ENCODE measurements at regions not wholly inside any gene's neighbourhood (a gene's known extent, or its start where the extent isn't known, plus 50 kb on each side); places are given as distances from the start of the nearest gene placed in this dataset.

GRCh38 chr11:123253911-123254310, 58.9 kb upstream of the CLMP start:
- no peak overlapping the region for H3K27ac ChIP-seq (ENCODE audit: insufficient read depth in 1 of 2, low read depth in 1 of 2, low read length in 2 of 2, poor library complexity in 1 of 2, severe bottlenecking in 2 of 2)
- no peak overlapping the region for H3K4me3 ChIP-seq (ENCODE audit: control insufficient read depth in 1 of 7, extremely low read depth in 1 of 7, insufficient read depth in 4 of 7, low read depth in 2 of 7, low read length in 6 of 7)
- ChIA-PET POLR2A (no interaction called here), CTCF (interaction anchor here (1.2 to 2.3 kb wide), 2 partner anchors 9 to 143 kb away, joined by 3 to 6 read pairs; no protein-coding TSS in a partner anchor)
- DNase-seq = no peak
- peaks cover 0 to 11% (median 8%) of the 10 kb centered on the region in 5 experiments for H3K9me3 ChIP-seq (ENCODE audit: control extremely low read depth in 1 of 5, control insufficient read depth in 4 of 5, insufficient read depth in 2 of 5, low read depth in 1 of 5, low read length in 4 of 5)
- H3K4me1 ChIP-seq (ENCODE audit: control extremely low read depth in 1 of 4, control insufficient read depth in 4 of 4, insufficient read depth in 4 of 4, low read length in 3 of 4) = no peaks in the 10 kb centered on the region
- H3K36me3 ChIP-seq (ENCODE audit: control insufficient read depth in 4 of 4, insufficient read depth in 4 of 4, low read length in 3 of 4) = no peaks in the 10 kb centered on the region
- H3K27me3 ChIP-seq (replicated peaks in 2 of 5; ENCODE audit: control insufficient read depth in 4 of 5, insufficient read depth in 5 of 5, low read length in 4 of 5) = no peaks in the 10 kb centered on the region
- no CpG with 5 or more reads among the region's 3 CpGs for WGBS (ENCODE audit: insufficient coverage)

GRCh38 chr11:123253223-123253622, 58.2 kb upstream of the CLMP start:
- POLR2A ChIA-PET = no interaction called here

GRCh38 chr11:123251657-123252344, 56.8 kb upstream of the CLMP start:
- 94% methylated on average over 3 of the region's 7 CpGs for WGBS (ENCODE audit: insufficient coverage)
- Histone ChIP-seq H3K4me1 (ENCODE audit: control extremely low read depth in 1 of 4, control insufficient read depth in 4 of 4, insufficient read depth in 4 of 4, low read length in 3 of 4) (peaks cover 0 to 3% (median 2%) of the 10 kb centered on the region in 4 experiments), H3K9me3 (ENCODE audit: control extremely low read depth in 1 of 5, control insufficient read depth in 4 of 5, insufficient read depth in 2 of 5, low read depth in 1 of 5, low read length in 4 of 5) (no peaks in the 10 kb centered on the region), H3K36me3 (ENCODE audit: control insufficient read depth in 4 of 4, insufficient read depth in 4 of 4, low read length in 3 of 4) (no peaks in the 10 kb centered on the region), H3K27ac (ENCODE audit: insufficient read depth in 1 of 2, low read depth in 1 of 2, low read length in 2 of 2, poor library complexity in 1 of 2, severe bottlenecking in 2 of 2) (no peak overlapping the region), H3K27me3 (replicated peaks in 2 of 5; ENCODE audit: control insufficient read depth in 4 of 5, insufficient read depth in 5 of 5, low read length in 4 of 5) (no peaks in the 10 kb centered on the region), H3K4me3 (ENCODE audit: control insufficient read depth in 1 of 7, extremely low read depth in 1 of 7, insufficient read depth in 4 of 7, low read depth in 2 of 7, low read length in 6 of 7) (no peak overlapping the region)
- POLR2A ChIA-PET = no interaction called here
- DNase-seq = no peak
- CTCF ChIA-PET = interaction anchor here (0.8 to 3.8 kb wide), 9 partner anchors 10 to 149 kb away, joined by 3 to 15 read pairs (median 4); no protein-coding TSS in a partner anchor

More at GRCh38 chr11:123253223-123253622, 58.2 kb upstream of the CLMP start:
- CTCF ChIA-PET = interaction anchor here (1.2 to 2.3 kb wide), 2 partner anchors 10 to 143 kb away, joined by 3 to 6 read pairs; no protein-coding TSS in a partner anchor
- H3K9me3 ChIP-seq (ENCODE audit: control extremely low read depth in 1 of 5, control insufficient read depth in 4 of 5, insufficient read depth in 2 of 5, low read depth in 1 of 5, low read length in 4 of 5) = peaks cover 0 to 5% (median 3%) of the 10 kb centered on the region in 5 experiments
- no peaks in the 10 kb centered on the region for H3K4me1 ChIP-seq (ENCODE audit: control extremely low read depth in 1 of 4, control insufficient read depth in 4 of 4, insufficient read depth in 4 of 4, low read length in 3 of 4)
- H3K4me3 ChIP-seq (ENCODE audit: control insufficient read depth in 1 of 7, extremely low read depth in 1 of 7, insufficient read depth in 4 of 7, low read depth in 2 of 7, low read length in 6 of 7) = no peak overlapping the region
- 93% methylated on average over 4 of the region's 8 CpGs for WGBS (ENCODE audit: insufficient coverage)
- H3K36me3 ChIP-seq (ENCODE audit: control insufficient read depth in 4 of 4, insufficient read depth in 4 of 4, low read length in 3 of 4) = no peaks in the 10 kb centered on the region
- H3K27me3 ChIP-seq (replicated peaks in 2 of 5; ENCODE audit: control insufficient read depth in 4 of 5, insufficient read depth in 5 of 5, low read length in 4 of 5) = no peaks in the 10 kb centered on the region
- no peak for DNase-seq
- H3K27ac ChIP-seq (ENCODE audit: insufficient read depth in 1 of 2, low read depth in 1 of 2, low read length in 2 of 2, poor library complexity in 1 of 2, severe bottlenecking in 2 of 2) = no peak overlapping the region

GRCh38 chr11:123250892-123251656, 56.0 kb upstream of the CLMP start:
- H3K4me3 ChIP-seq (ENCODE audit: control insufficient read depth in 1 of 7, extremely low read depth in 1 of 7, insufficient read depth in 4 of 7, low read depth in 2 of 7, low read length in 6 of 7) = no peak overlapping the region
- H3K27ac ChIP-seq (ENCODE audit: insufficient read depth in 1 of 2, low read depth in 1 of 2, low read length in 2 of 2, poor library complexity in 1 of 2, severe bottlenecking in 2 of 2) = no peak overlapping the region
- ChIA-PET POLR2A (no interaction called here), CTCF (interaction anchor here (1.0 to 3.8 kb wide), 8 partner anchors 10 to 148 kb away, joined by 3 to 15 read pairs (median 4); no protein-coding TSS in a partner anchor)
- WGBS (ENCODE audit: insufficient coverage) = 90% methylated on average over 10 of the region's 11 CpGs
- no peak for DNase-seq
- no peaks in the 10 kb centered on the region for H3K27me3 ChIP-seq (replicated peaks in 2 of 5; ENCODE audit: control insufficient read depth in 4 of 5, insufficient read depth in 5 of 5, low read length in 4 of 5)
- H3K4me1 ChIP-seq (ENCODE audit: control extremely low read depth in 1 of 4, control insufficient read depth in 4 of 4, insufficient read depth in 4 of 4, low read length in 3 of 4) = peaks cover 0 to 3% (median 2%) of the 10 kb centered on the region in 4 experiments
- H3K36me3 ChIP-seq (ENCODE audit: control insufficient read depth in 4 of 4, insufficient read depth in 4 of 4, low read length in 3 of 4) = no peaks in the 10 kb centered on the region
- H3K9me3 ChIP-seq (ENCODE audit: control extremely low read depth in 1 of 5, control insufficient read depth in 4 of 5, insufficient read depth in 2 of 5, low read depth in 1 of 5, low read length in 4 of 5) = no peaks in the 10 kb centered on the region

DNA sequence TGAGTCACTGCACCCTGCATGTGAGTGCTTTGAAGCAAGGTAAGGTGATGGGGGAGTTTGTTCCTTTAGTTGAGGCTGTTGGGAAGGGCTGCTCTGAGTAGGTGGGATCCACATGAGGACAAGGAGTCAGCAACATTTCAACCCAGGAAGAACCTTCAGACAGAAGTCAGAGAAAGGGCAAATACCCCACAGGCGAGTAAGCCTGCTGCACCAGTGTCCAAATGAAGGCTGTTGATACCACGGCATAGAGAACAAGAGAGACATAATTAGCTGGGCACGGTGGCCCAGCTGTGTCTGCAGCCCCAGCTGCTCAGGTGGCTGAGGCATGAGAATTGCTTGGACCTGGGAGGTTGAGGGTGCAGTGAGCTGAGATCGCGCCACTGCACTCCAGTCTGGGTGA, 54.3 kb upstream of the CLMP start:
- CTCF ChIA-PET = interaction anchor here (0.8 to 3.8 kb wide), 4 partner anchors 9 to 138 kb away, joined by 3 to 15 read pairs (median 4); no protein-coding TSS in a partner anchor

DNA sequence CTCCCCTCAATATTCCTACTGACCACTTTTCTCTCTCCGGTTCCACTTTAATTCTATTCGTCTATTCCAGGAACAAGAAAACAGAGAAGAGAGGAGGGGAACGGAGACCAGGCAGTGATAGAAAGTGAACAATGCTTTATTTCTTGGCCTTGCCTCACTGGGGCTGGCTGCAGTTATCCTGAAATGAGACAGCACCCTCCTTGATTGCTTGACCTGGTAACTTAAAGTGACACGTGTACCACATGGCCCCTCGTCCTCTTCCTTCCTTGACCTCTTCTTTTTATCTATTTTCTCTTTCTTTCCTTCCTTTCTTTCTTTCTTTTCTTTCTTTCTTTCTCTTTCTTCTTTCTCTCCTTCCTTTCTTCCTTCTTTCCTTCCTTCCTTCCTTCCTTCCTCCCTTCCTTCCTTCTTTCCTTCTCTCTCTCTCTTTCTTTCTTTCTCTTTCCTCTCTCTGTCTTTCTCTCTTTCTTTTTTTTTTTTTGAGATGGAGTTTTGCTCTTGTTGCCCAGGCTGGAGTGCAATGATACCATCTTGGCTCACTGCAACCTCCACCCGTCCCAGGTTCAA, 52.8 kb upstream of the CLMP start:
- Histone ChIP-seq H3K4me3 (ENCODE audit: control insufficient read depth in 1 of 7, extremely low read depth in 1 of 7, insufficient read depth in 4 of 7, low read depth in 2 of 7, low read length in 6 of 7) (no peak overlapping the region), H3K9me3 (ENCODE audit: control extremely low read depth in 1 of 5, control insufficient read depth in 4 of 5, insufficient read depth in 2 of 5, low read depth in 1 of 5, low read length in 4 of 5) (no peaks in the 10 kb centered on the region), H3K27ac (ENCODE audit: insufficient read depth in 1 of 2, low read depth in 1 of 2, low read length in 2 of 2, poor library complexity in 1 of 2, severe bottlenecking in 2 of 2) (no peak overlapping the region), H3K27me3 (replicated peaks in 2 of 5; ENCODE audit: control insufficient read depth in 4 of 5, insufficient read depth in 5 of 5, low read length in 4 of 5) (no peaks in the 10 kb centered on the region), H3K36me3 (ENCODE audit: control insufficient read depth in 4 of 4, insufficient read depth in 4 of 4, low read length in 3 of 4) (no peaks in the 10 kb centered on the region), H3K4me1 (ENCODE audit: control extremely low read depth in 1 of 4, control insufficient read depth in 4 of 4, insufficient read depth in 4 of 4, low read length in 3 of 4) (peaks cover 0 to 3% (median 2%) of the 10 kb centered on the region in 4 experiments)
- 70% methylated on average over 4 of the region's 6 CpGs for WGBS (ENCODE audit: insufficient coverage)
- no peak for DNase-seq
- POLR2A ChIA-PET = no interaction called here
- CTCF ChIA-PET = interaction anchor here (0.8 to 5.6 kb wide), 21 partner anchors 9 to 191 kb away, joined by 3 to 119 read pairs (median 5); no protein-coding TSS in a partner anchor

More for the DNA sequence above, 54.3 kb upstream of the CLMP start:
- Histone ChIP-seq H3K27ac (ENCODE audit: insufficient read depth in 1 of 2, low read depth in 1 of 2, low read length in 2 of 2, poor library complexity in 1 of 2, severe bottlenecking in 2 of 2) (no peak overlapping the region), H3K9me3 (ENCODE audit: control extremely low read depth in 1 of 5, control insufficient read depth in 4 of 5, insufficient read depth in 2 of 5, low read depth in 1 of 5, low read length in 4 of 5) (no peaks in the 10 kb centered on the region), H3K4me3 (ENCODE audit: control insufficient read depth in 1 of 7, extremely low read depth in 1 of 7, insufficient read depth in 4 of 7, low read depth in 2 of 7, low read length in 6 of 7) (no peak overlapping the region), H3K36me3 (ENCODE audit: control insufficient read depth in 4 of 4, insufficient read depth in 4 of 4, low read length in 3 of 4) (no peaks in the 10 kb centered on the region), H3K4me1 (ENCODE audit: control extremely low read depth in 1 of 4, control insufficient read depth in 4 of 4, insufficient read depth in 4 of 4, low read length in 3 of 4) (peaks cover 0 to 3% (median 2%) of the 10 kb centered on the region in 4 experiments), H3K27me3 (replicated peaks in 2 of 5; ENCODE audit: control insufficient read depth in 4 of 5, insufficient read depth in 5 of 5, low read length in 4 of 5) (no peaks in the 10 kb centered on the region)
- POLR2A ChIA-PET = interaction anchor here (0.5 kb wide), 1 partner anchor 119 kb away, joined by 3 read pairs; no protein-coding TSS in a partner anchor
- WGBS (ENCODE audit: insufficient coverage) = 90% methylated on average over 5 of the region's 5 CpGs
- no peak for DNase-seq
